Jurkat, Clone E6-1 (cell line): ENCODE measurements at regions not wholly inside any gene's neighbourhood (a gene's known extent, or its start where the extent isn't known, plus 50 kb on each side); places are given as distances from the start of the nearest gene placed in this dataset.

Experiments used
- DNase-seq: peaks from one replicate; pipeline ENCODE4 v3.0.0-alpha.2; 2011; ENCODE audit warnings: low read depth, low spot score
- H3K4me3 ChIP-seq: 2 replicates; pipeline ENCODE4 v1.5.1; 2011; ENCODE audit warnings: mild to moderate bottlenecking, low read length, control low read depth, moderate library complexity

GRCh38 chr1:2882966-2883696 lies 81.6 kb upstream of the TTC34 start:
- no peak overlapping the region for H3K4me3 ChIP-seq
- no peak for DNase-seq

- no peak overlapping the region for H3K4me3 ChIP-seq
- no peak for DNase-seq
Measured at GRCh38 chr1:2885001-2885400, 83.5 kb upstream of the TTC34 start.

- H3K4me3 ChIP-seq: no peak overlapping the region
- DNase-seq: no peak
Measured at GRCh38 chr1:2886631-2887030, 85.1 kb upstream of the TTC34 start.

GRCh38 chr1:2887941-2888855 lies 86.7 kb upstream of the TTC34 start:
- no peak for DNase-seq
- no peak overlapping the region for H3K4me3 ChIP-seq

- no peak for DNase-seq
- no peak overlapping the region for H3K4me3 ChIP-seq
Measured at GRCh38 chr1:2890221-2890850, 88.8 kb upstream of the TTC34 start.

GRCh38 chr1:2891923-2892448 lies 90.5 kb upstream of the TTC34 start:
- DNase-seq: no peak
- no peak overlapping the region for H3K4me3 ChIP-seq

GRCh38 chr1:2893473-2894120 lies 92.1 kb upstream of the TTC34 start:
- DNase-seq: no peak
- H3K4me3 ChIP-seq: no peak overlapping the region

- no peak overlapping the region for H3K4me3 ChIP-seq
Measured at GRCh38 chr1:2894381-2895041, 93.0 kb upstream of the TTC34 start.

GRCh38 chr1:2896824-2897223 lies 95.3 kb upstream of the TTC34 start:
- DNase-seq: no peak
- H3K4me3 ChIP-seq: no peak overlapping the region

More at GRCh38 chr1:2894381-2895041, 93.0 kb upstream of the TTC34 start:
- peak; percentile 49 for DNase-seq

- no peak overlapping the region for H3K4me3 ChIP-seq
- DNase-seq: no peak
Measured at GRCh38 chr1:2903226-2903625, 101.7 kb upstream of the TTC34 start.

- no peak overlapping the region for H3K4me3 ChIP-seq
- no peak for DNase-seq
Measured at GRCh38 chr1:2904191-2904590, 102.7 kb upstream of the TTC34 start.

GRCh38 chr1:2905356-2905755 lies 103.9 kb upstream of the TTC34 start:
- H3K4me3 ChIP-seq: no peak overlapping the region
- no peak for DNase-seq

GRCh38 chr1:2906085-2906484 lies 104.6 kb upstream of the TTC34 start:
- H3K4me3 ChIP-seq: no peak overlapping the region
- DNase-seq: no peak

GRCh38 chr1:2906620-2907019 lies 105.1 kb upstream of the TTC34 start:
- no peak for DNase-seq

GRCh38 chr1:2907051-2907450 lies 105.6 kb upstream of the TTC34 start:
- no peak for DNase-seq
- no peak overlapping the region for H3K4me3 ChIP-seq

More at GRCh38 chr1:2906620-2907019, 105.1 kb upstream of the TTC34 start:
- H3K4me3 ChIP-seq: no peak overlapping the region

GRCh38 chr1:2908081-2908480 lies 106.6 kb upstream of the TTC34 start:
- H3K4me3 ChIP-seq: no peak overlapping the region
- DNase-seq: no peak

GRCh38 chr1:2908561-2908960 lies 107.1 kb upstream of the TTC34 start:
- DNase-seq: no peak
- H3K4me3 ChIP-seq: no peak overlapping the region

- DNase-seq: no peak
- no peak overlapping the region for H3K4me3 ChIP-seq
Measured at GRCh38 chr1:2909797-2910196, 108.3 kb upstream of the TTC34 start.

- DNase-seq: no peak
Measured at GRCh38 chr1:2910211-2910610, 108.7 kb upstream of the TTC34 start.

More at GRCh38 chr1:2910211-2910610, 108.7 kb upstream of the TTC34 start:
- H3K4me3 ChIP-seq: no peak overlapping the region
